NT2/D1 (cell line): ENCODE measurements at regions not wholly inside any gene's neighbourhood (a gene's known extent, or its start where the extent isn't known, plus 50 kb on each side); places are given as distances from the start of the nearest gene placed in this dataset.

ENCODE experiments used
- SUZ12 ChIP-seq: IDR thresholded peaks from 2 replicates; pipeline ENCODE4 v1.6.1; 2011; ENCODE audit not compliant: insufficient read length, insufficient read depth; ENCODE audit errors: extremely low read depth
- YY1 ChIP-seq: IDR thresholded peaks from 2 replicates; pipeline ENCODE4 v1.6.1; 2011; ENCODE audit not compliant: insufficient read length, insufficient read depth
- ZNF274 ChIP-seq: IDR thresholded peaks from 2 replicates; pipeline ENCODE4 v1.6.1; 2011; ENCODE audit warnings: mild to moderate bottlenecking, low read depth, low read length

DNA sequence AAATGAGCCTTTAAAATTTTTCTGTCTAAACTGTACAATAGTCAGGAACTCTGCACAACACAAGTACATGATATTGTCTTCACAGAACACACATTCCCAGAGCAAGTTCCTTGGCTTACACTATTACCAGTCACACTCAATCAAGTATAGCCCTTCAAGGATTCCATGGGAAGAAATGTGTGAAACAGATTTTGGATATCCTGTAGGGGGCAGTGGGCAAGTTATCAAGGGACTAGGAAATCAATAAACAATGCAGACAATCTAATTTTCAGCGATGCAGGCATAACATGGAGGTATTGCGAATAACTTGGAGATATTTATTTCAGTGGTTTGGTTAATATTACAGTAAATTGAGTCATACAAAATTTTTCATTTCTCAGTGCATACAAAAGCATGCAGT lies 1171.5 kb upstream of the NUDT12 start:
- TF ChIP-seq ZNF274 (no peak), SUZ12 (no peak), YY1 (no peak)
